IgD-negative memory B cell (primary cell): ENCODE measurements at regions not wholly inside any gene's neighbourhood (a gene's known extent, or its start where the extent isn't known, plus 50 kb on each side); places are given as distances from the start of the nearest gene placed in this dataset.
A peak's percentile ranks its signal among the peaks of the same experiment; 100 is the strongest.
"Not testable (repeated sequence)": the region's sequence is repeated elsewhere in the genome, so short reads cannot be mapped to it uniquely, and the experiment has no call there.

Experiments used
- H3K27ac Mint-ChIP-seq, 3 donors: one replicate each; pipeline ENCODE4 v1.8.0; 2020 to 2022; ENCODE audit warnings: mild to moderate bottlenecking in 3 of 3, mixed read lengths in 3 of 3, moderate library complexity in 1 of 3
- H3K27me3 Mint-ChIP-seq: one replicate; pipeline ENCODE4 v1.8.0; 2021; ENCODE audit warnings: mixed read lengths
- H3K36me3 Mint-ChIP-seq: one replicate; pipeline ENCODE4 v1.8.0; 2020; ENCODE audit warnings: mild to moderate bottlenecking, mixed read lengths
- H3K4me1 Mint-ChIP-seq, 3 donors: one replicate each; pipeline ENCODE4 v1.8.0; 2020 to 2022; ENCODE audit warnings: mixed read lengths in 3 of 3, mild to moderate bottlenecking in 1 of 3
- H3K4me3 Mint-ChIP-seq, 4 donors: one replicate each; pipeline ENCODE4 v1.8.0; 2020 to 2022; ENCODE audit warnings: mild to moderate bottlenecking in 4 of 4, mixed read lengths in 4 of 4, moderate library complexity in 3 of 4
- H3K9me3 Mint-ChIP-seq, 3 donors: one replicate each; pipeline ENCODE4 v1.8.0; 2020 to 2021; ENCODE audit warnings: mixed read lengths in 3 of 3, mild to moderate bottlenecking in 1 of 3

DNA sequence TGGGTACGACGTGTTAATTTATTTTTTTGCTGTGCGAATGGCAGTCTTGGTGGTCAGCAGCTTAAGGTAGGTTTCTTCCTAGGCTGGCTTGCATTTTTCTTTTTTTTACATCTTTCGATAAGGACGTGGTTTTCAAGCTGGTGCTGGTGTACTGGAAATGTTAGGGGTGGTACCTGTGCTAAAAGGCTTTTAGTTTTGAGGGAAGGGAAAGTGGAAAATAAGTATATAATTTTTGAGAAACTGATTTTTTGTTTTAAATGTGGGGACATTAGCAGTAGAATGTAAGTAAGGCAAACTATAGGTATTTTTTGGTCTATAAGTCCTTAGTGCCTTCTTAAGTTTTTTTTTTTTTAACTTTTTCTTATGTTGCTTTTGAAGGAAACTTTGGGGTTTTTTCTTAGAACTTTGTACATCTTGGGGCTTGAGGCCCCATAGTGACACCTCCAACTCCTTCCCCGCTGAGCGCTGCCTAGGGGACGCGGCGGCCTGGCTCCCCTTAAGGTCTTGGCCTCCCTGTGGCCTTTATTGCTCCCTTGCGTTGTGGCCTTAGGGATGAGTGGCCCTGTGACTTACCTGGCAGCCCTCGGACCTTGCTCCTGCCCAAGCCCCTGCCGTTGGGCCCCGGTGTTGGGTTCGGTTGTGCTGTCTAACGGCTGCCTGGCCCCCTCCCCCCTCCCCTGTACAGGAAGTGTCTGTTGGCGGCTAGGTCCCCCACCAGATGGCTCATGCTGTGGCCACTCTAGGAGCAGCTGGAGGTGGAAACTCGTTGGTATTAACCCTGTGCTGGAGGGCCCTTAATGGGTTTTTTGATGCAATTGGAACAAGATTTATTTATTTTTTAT is 88.0 kb upstream of the RPRML start:
- Mint-ChIP-seq H3K27ac (peak overlapping the region; percentile 64 to 99 (median 85)), H3K27me3 (no peaks in the 10 kb centered on the region), H3K36me3 (peaks cover 4% of the 10 kb centered on the region), H3K4me1 (peaks cover 17 to 25% (median 17%) of the 10 kb centered on the region in 3 donors), H3K4me3 (peak overlapping the region; percentile 87 to 97 (median 94)), H3K9me3 (peaks cover 0 to 2% (median 0%) of the 10 kb centered on the region in 3 donors)

- Mint-ChIP-seq H3K27ac (peak overlapping the region in 2 of 3 donors; percentile 40 to 99), H3K9me3 (peaks cover 0 to 2% (median 0%) of the 10 kb centered on the region in 3 donors), H3K27me3 (no peaks in the 10 kb centered on the region), H3K4me1 (peaks cover 14 to 22% (median 17%) of the 10 kb centered on the region in 3 donors), H3K36me3 (peaks cover 2% of the 10 kb centered on the region), H3K4me3 (peak overlapping the region; percentile 87 to 97 (median 94))
Measured at GRCh38 chr17:47066095-47066494, 87.0 kb upstream of the RPRML start.

GRCh38 chr17:47064684-47065083 is 85.6 kb upstream of the RPRML start:
- H3K27me3 Mint-ChIP-seq: no peaks in the 10 kb centered on the region
- peaks cover 2% of the 10 kb centered on the region for H3K36me3 Mint-ChIP-seq
- peaks cover 0 to 2% (median 0%) of the 10 kb centered on the region in 3 donors for H3K9me3 Mint-ChIP-seq
- peaks cover 8 to 17% (median 15%) of the 10 kb centered on the region in 3 donors for H3K4me1 Mint-ChIP-seq
- H3K4me3 Mint-ChIP-seq: peak overlapping the region in 1 of 4 donors; percentile 54
- H3K27ac Mint-ChIP-seq: peak overlapping the region in 1 of 3 donors; percentile 32

DNA sequence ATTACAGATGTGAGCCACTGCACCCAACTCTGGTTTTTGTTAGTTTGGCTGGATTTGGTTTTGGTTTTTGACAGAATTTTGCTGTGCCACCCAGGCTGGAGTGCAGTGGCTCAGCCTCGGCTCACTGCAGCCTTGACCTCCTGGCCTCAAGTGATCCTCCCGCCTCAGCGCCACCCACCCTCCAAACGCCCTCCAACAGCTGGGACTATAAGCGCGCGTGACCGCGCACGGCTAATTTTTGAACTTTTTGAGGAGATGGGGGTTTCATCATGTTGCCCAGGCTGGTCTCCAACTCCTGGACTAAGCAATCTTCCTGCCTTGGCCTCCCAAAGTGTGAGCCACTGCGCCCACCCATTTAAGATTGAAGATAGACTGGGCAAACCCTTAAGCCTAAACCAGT is 84.4 kb upstream of the RPRML start:
- Mint-ChIP-seq H3K4me1 (peaks cover 8 to 15% (median 13%) of the 10 kb centered on the region in 3 donors), H3K9me3 (peaks cover 0 to 2% (median 0%) of the 10 kb centered on the region in 3 donors), H3K27ac (no peak overlapping the region), H3K27me3 (no peaks in the 10 kb centered on the region), H3K36me3 (peaks cover 2% of the 10 kb centered on the region), H3K4me3 (no peak overlapping the region)

DNA sequence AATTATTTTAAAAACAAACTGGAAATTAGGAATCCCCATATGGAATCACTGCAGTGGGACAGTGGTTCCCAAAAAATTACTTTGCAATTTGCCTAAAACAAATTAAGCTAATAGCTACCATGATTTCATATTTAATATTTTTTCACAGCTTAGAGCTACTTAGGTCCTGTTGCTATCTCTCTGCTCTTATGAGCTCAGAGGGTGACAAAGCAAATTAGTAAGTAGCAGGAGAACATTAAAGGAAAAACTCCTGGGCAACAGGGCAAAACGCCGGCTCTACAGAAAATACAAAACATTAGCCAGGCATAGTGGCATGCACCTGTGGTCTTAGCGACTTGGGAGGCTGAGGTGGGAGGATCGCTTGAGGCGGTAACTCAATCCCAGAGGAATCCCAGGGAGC is 83.8 kb upstream of the RPRML start:
- H3K36me3 Mint-ChIP-seq, H3K9me3 Mint-ChIP-seq, H3K27me3 Mint-ChIP-seq, H3K27ac Mint-ChIP-seq, H3K4me3 Mint-ChIP-seq: not testable (repeated sequence)
- peaks cover 8 to 12% (median 12%) of the 10 kb centered on the region in 3 donors for H3K4me1 Mint-ChIP-seq

GRCh38 chr17:47060005-47060404 is 81.0 kb upstream of the RPRML start:
- not testable (repeated sequence) for H3K36me3 Mint-ChIP-seq, H3K4me1 Mint-ChIP-seq, H3K9me3 Mint-ChIP-seq, H3K27ac Mint-ChIP-seq, H3K27me3 Mint-ChIP-seq
- peak overlapping the region in 1 of 4 donors; percentile 55 for H3K4me3 Mint-ChIP-seq

GRCh38 chr17:47057830-47058229 is 78.8 kb upstream of the RPRML start:
- no peaks in the 10 kb centered on the region for H3K9me3 Mint-ChIP-seq
- no peak overlapping the region for H3K4me3 Mint-ChIP-seq
- no peak overlapping the region for H3K27ac Mint-ChIP-seq
- peaks cover 0 to 2% (median 0%) of the 10 kb centered on the region in 3 donors for H3K4me1 Mint-ChIP-seq
- no peaks in the 10 kb centered on the region for H3K27me3 Mint-ChIP-seq
- H3K36me3 Mint-ChIP-seq: peaks cover 7% of the 10 kb centered on the region

GRCh38 chr17:47057279-47057678 is 78.2 kb upstream of the RPRML start:
- H3K27me3 Mint-ChIP-seq, H3K4me3 Mint-ChIP-seq, H3K36me3 Mint-ChIP-seq: not testable (repeated sequence)

GRCh38 chr17:47056687-47057086 is 77.6 kb upstream of the RPRML start:
- peak overlapping the region in 1 of 4 donors; percentile 58 for H3K4me3 Mint-ChIP-seq
- H3K36me3 Mint-ChIP-seq, H3K27ac Mint-ChIP-seq, H3K9me3 Mint-ChIP-seq, H3K27me3 Mint-ChIP-seq, H3K4me1 Mint-ChIP-seq: not testable (repeated sequence)

More at GRCh38 chr17:47057279-47057678, 78.2 kb upstream of the RPRML start:
- H3K27ac Mint-ChIP-seq, H3K9me3 Mint-ChIP-seq, H3K4me1 Mint-ChIP-seq: not testable (repeated sequence)
